ENCODE measurements at regions not wholly inside any gene's neighbourhood (a gene's known extent, or its start where the extent isn't known, plus 50 kb on each side); places are given as distances from the start of the nearest gene placed in this dataset.

DNA sequence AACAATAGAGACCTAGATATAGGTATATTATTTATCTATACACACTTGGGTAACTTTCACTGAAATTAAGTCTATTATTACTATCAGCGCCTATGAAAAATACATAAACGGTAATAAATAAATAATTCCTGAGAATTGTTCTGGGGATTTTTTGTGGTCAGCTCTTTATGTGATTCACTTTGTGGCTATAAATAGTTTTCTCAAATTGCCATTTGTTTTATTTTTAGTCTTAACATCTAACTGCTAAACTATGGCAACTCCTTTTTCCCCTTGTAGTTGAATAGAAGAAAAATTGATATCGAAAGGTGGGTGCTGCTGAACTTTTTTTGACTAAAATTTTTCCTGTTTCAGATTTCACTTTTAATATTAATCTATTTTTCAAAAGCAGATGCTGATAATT lies 189.0 kb downstream of the VGLL3 start:
- DNase-seq = no peak
- H3K27ac ChIP-seq = no peak overlapping the region
- H3K4me1 ChIP-seq = no peaks in the 10 kb centered on the region
- no peaks in the 10 kb centered on the region for H3K9me3 ChIP-seq
- H3K4me3 ChIP-seq = no peak overlapping the region
- no peaks in the 10 kb centered on the region for H3K36me3 ChIP-seq
- no peaks in the 10 kb centered on the region for H3K27me3 ChIP-seq
- TF ChIP-seq, protein P1, sequence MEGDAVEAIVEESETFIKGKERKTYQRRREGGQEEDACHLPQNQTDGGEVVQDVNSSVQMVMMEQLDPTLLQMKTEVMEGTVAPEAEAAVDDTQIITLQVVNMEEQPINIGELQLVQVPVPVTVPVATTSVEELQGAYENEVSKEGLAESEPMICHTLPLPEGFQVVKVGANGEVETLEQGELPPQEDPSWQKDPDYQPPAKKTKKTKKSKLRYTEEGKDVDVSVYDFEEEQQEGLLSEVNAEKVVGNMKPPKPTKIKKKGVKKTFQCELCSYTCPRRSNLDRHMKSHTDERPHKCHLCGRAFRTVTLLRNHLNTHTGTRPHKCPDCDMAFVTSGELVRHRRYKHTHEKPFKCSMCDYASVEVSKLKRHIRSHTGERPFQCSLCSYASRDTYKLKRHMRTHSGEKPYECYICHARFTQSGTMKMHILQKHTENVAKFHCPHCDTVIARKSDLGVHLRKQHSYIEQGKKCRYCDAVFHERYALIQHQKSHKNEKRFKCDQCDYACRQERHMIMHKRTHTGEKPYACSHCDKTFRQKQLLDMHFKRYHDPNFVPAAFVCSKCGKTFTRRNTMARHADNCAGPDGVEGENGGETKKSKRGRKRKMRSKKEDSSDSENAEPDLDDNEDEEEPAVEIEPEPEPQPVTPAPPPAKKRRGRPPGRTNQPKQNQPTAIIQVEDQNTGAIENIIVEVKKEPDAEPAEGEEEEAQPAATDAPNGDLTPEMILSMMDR (IDR thresholded peaks at IDR 0.05) = no peak
- TF ChIP-seq POLR2A (IDR thresholded peaks at IDR 0.05) = no peak

DNA sequence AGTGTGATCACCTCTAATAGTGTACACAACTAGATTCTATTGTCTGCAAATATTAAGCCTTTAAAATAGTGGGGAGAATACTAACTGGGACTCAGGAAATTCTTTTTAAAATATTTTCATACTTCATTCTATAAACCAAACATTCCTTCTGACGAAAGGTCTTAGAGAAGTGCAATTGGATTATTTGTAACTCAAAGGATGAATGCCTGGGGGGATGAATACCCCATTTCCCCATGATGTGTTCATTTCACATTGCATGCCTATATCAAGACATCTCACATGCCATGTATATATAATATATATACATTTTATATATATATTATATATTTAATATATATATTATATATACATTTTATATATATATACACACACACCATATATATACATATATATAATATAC lies 189.9 kb downstream of the VGLL3 start:
- DNase-seq = no peak
- no peaks in the 10 kb centered on the region for H3K9me3 ChIP-seq
- H3K27ac ChIP-seq = no peak overlapping the region
- no peaks in the 10 kb centered on the region for H3K36me3 ChIP-seq
- no peaks in the 10 kb centered on the region for H3K27me3 ChIP-seq
- H3K4me3 ChIP-seq = no peak overlapping the region
- no peaks in the 10 kb centered on the region for H3K4me1 ChIP-seq
- TF ChIP-seq, protein P1 (IDR thresholded peaks at IDR 0.05) = no peak
- no peak for TF ChIP-seq POLR2A (IDR thresholded peaks at IDR 0.05)

DNA sequence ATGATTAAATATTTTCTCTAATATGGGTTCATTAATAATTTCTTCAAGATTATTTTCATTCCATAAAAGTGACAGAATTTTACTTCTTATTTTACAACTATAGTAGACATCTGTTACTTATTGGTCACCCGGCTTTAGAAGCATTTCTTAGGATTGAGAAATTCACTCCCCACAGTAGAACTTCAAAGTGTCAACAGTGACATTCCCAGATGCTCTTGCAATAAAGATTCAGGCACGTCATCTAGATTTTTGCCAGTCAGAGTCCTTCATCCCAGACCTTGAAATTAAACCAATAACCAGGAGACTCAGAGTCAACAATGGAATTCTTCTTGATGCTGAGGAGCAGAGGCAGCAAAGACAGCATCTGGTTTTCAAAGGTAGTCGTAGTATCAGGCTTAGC lies 190.8 kb downstream of the VGLL3 start:
- DNase-seq = no peak
- Histone ChIP-seq H3K4me3 (no peak overlapping the region), H3K9me3 (no peaks in the 10 kb centered on the region), H3K27ac (no peak overlapping the region), H3K4me1 (no peaks in the 10 kb centered on the region), H3K36me3 (no peaks in the 10 kb centered on the region), H3K27me3 (no peaks in the 10 kb centered on the region)
- TF ChIP-seq, protein P1 (IDR thresholded peaks at IDR 0.05) = no peak
- no peak for TF ChIP-seq POLR2A (IDR thresholded peaks at IDR 0.05)

DNA sequence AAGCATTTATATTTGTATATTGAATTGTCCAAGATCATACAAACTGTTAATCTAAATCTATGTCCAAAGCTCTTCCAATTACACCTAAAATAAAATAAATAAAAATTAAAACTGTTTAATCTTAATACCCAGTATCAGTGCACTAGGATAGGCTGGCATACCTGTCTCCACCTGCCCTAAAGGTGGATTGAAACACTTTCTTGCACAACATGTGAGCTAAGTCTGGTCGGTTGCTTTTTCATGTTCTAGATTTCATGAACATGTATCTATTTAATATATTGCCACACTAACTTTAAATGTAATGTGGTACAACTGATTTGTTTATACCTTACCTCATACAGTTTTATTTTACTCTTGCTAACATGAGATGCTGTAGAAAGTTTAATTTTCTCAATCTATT lies 193.0 kb downstream of the VGLL3 start:
- H3K4me1 ChIP-seq = no peaks in the 10 kb centered on the region
- no peaks in the 10 kb centered on the region for H3K36me3 ChIP-seq
- no peak overlapping the region for H3K4me3 ChIP-seq
- H3K27ac ChIP-seq = no peak overlapping the region
- TF ChIP-seq, protein P1 (IDR thresholded peaks at IDR 0.05) = no peak
- TF ChIP-seq POLR2A (IDR thresholded peaks at IDR 0.05) = no peak
- H3K9me3 ChIP-seq = no peaks in the 10 kb centered on the region
- no peaks in the 10 kb centered on the region for H3K27me3 ChIP-seq
- no peak for DNase-seq

DNA sequence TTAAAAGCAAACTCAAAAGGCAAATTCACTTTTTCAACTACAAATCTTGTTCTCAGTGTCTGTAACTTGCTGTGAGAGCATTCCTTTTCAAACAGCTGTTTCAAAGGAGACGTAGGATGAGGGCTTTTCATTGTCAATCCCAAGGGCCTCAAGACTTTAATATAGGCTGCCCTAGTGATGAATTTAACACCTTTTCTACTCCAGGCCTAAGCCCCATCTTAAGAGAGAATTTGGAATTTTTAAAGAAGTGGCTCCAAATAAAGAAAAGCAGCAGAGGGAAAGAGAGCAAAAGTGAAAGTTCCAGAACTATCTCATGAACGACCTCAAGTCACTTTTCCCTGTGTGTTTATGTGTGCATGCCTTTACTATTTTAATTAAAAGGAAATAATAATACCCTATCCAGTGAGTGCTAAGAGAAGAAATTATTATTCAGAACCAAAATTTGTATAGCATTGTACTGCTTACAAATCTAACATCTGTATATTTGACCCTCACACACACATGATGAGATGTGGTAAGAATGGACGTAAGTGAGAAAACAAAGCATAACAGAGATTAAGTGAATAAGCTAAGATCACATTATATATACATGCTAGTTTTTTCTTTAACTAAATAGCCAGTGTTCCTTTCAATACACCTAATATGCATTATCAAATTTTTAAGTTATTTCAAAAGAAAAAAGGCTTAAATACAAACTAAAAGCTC lies 196.4 kb downstream of the VGLL3 start:
- Histone ChIP-seq H3K4me3 (no peak overlapping the region), H3K4me1 (no peaks in the 10 kb centered on the region), H3K27me3 (no peaks in the 10 kb centered on the region), H3K9me3 (no peaks in the 10 kb centered on the region), H3K36me3 (no peaks in the 10 kb centered on the region), H3K27ac (peak overlapping the region; percentile 17 to 70 (median 44))
- DNase-seq = no peak
- no peak for TF ChIP-seq POLR2A (IDR thresholded peaks at IDR 0.05)
- TF ChIP-seq, protein P1 (IDR thresholded peaks at IDR 0.05) = no peak

DNA sequence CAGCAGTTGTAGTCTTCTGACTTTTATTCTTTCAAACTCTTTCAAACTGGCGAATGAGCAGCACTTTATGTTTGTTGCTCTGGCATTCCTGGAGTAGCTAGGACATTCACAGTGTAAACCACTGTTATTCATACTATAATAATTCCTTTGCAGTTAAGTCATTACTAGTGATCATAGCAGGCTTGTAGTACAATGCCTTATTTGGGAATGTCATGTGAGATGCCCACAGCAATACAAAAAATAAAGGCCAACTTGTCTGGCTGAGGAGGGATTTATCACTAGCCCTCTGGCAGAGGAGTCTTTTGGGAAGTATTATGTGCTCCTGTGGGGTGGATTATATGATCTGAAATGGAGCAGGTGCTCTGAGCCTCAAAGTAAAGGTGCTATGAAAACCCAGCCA lies 197.2 kb downstream of the VGLL3 start:
- Histone ChIP-seq H3K4me3 (no peak overlapping the region), H3K36me3 (no peaks in the 10 kb centered on the region), H3K27me3 (no peaks in the 10 kb centered on the region), H3K9me3 (no peaks in the 10 kb centered on the region), H3K4me1 (no peaks in the 10 kb centered on the region), H3K27ac (peak overlapping the region in 3 of 4 donors; percentile 17 to 70 (median 49))
- TF ChIP-seq, protein P1 (IDR thresholded peaks at IDR 0.05) = no peak
- no peak for TF ChIP-seq POLR2A (IDR thresholded peaks at IDR 0.05)
- DNase-seq = no peak

Measured in Peyer's patch (tissue), 4 donors.